Mesenteric fat pad (tissue), 1 donor: ENCODE measurements at regions not wholly inside any gene's neighbourhood (a gene's known extent, or its start where the extent isn't known, plus 50 kb on each side); places are given as distances from the start of the nearest gene placed in this dataset.
"Not testable (repeated sequence)": the region's sequence is repeated elsewhere in the genome, so short reads cannot be mapped to it uniquely, and the experiment has no call there.

ENCODE experiments used
- DNase-seq: peaks from one replicate; pipeline ENCODE4 v3.0.0-alpha.2; 2020; ENCODE audit warnings: low spot score
- donor health status: DM: yes; HTN: yes; CAD: no.

DNA sequence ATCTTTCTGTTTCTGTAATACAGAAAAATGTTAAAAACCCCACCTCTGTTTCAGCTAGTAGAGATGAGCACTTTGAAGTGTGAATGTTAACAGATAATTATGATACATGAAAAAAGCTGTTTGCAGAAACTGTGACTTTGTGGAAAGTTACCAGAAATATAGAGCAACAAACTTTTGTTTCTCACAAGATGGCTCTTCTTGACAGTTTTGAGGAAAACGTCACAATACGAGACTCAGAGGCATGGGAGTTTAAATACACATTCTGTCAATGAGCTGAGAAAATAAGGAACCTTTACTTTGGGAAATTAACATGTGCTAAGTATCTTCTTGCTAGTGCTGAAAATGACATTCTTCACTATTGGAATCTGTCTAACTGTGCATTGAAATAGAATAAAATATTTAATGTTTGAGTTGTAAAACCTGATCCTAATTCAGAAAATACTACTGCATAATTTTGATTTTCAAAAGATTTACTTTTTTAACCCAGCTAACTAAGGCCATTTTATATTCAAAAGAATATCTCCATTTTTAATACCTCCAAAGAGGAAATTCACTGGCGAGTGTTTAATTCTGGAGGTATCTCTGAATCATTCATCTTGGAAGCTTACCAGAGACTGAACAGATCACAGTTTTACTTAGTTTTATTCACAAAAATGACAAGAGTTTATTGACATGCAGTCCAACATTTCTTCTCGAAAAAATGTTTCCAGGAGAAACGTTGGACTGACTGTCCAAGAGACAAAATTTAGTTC is 308.9 kb upstream of the LRFN5 start:
- DNase-seq = no peak

DNA sequence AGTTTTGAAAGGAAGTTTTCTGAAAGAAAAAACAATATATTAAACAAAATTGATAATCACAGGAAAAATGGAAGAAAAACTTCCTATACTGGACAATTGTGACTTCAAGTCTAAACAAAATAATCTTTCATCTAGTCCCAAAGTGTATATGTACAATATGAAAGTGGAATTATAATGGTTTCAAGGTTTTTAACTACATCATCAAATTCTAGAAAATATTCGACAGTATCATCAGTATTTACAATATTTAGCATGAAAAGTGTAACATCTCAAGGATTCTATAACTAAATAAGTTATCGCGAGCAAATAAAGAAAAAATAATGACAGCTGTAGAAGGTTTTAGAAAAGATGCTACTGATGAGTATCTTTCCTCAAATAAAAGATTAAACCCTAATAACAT is 310.9 kb upstream of the LRFN5 start:
- DNase-seq = no peak

DNA sequence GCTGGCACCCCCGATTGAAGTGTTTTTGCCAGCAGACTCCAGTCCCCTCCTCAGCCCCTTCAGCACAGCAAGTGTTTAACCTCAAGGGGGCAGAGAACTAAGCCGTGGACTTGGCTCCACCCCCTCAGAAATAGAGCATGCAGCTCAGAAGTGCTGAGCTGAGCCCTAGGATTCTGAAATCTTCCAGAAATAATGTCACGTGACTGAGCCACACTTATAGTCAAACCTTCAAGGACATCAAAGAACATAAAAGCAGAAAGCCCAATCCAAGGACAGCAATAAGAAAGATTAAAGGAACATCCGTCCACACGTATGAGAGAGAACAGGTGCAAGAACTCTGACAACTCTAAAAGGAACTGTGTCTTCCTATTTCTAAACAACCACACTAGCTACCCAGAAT is 317.7 kb upstream of the LRFN5 start:
- no peak for DNase-seq

DNA sequence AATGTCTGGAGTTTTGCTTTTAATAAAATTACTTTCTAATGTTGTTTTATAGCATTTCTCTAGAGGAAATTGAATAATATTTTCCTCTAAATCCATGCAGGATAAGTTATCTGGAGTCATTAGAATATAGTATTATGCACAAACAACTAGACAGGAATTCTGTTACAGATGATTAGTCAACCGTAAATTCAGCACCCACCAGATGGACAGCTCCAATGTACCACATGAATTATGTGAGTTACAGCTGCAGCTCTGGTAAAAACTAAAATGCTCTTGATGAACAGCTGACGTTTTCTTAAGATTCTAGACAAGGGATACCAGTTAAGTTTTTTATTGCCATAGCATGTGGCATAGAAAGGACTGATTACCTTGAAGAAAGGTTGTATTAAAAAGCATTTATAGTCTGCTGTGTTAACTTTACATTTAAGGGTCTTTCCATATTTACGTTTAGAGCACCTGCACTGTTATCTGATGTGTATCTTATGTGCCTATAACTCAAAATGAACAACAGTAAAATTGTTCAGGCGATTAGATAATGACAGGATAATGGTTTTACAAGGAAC is 321.4 kb upstream of the LRFN5 start:
- DNase-seq = no peak

DNA sequence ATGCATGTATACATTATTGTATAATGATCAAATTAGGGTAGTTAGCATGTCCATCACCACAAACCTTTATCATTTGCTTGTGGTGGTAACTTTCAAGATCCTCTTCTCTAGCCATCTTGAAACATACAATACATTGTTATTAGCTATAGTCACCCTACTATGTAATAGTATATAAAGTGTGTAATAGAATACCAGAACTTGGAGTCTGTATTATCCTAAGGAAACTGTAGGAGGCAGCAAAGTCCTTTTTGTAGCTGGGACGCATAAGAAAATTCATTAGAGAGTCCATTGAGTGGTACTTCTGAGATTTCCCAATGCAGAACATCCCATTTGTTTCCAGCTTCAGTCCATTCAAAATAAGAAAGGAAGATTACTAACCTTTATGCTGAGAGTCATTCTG is 325.9 kb upstream of the LRFN5 start:
- DNase-seq = no peak

DNA sequence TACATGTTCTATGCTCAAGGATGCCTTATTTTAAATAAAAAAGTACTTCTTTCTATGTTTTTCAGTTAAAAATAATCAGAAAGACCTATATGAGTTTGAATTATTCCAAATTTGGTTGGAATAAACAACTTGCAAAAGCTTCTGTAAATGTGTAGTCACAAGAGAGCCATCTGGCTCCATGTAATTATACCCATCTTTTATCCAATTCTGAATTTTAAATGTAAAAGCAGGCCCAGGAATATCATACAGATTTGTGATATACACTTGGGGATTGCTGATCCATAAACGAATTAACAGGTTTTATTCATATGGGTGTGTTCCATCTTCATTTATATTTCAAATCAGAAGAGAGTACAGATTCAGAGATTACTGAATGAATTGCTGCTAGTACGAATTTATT is 329.2 kb upstream of the LRFN5 start:
- DNase-seq = no peak

DNA sequence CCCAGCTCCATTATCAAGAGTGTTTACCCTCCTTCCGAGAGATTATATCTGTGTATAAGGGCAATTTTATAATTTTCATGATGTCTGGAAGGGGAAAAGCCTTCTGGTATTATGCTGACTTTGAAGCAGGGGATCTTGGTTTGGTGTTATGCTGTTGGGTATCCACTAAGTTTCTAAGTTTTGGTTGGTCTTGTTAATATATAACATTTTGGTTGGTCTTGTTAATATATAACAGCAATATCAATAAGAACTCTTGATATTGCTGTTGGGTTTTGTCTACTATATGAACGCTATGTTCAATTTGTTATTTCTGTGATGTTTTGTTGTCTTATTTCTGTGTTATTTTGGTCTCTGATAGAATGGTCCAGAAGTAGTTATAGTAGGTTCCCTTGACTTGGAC is 349.2 kb upstream of the LRFN5 start:
- no peak for DNase-seq

DNA sequence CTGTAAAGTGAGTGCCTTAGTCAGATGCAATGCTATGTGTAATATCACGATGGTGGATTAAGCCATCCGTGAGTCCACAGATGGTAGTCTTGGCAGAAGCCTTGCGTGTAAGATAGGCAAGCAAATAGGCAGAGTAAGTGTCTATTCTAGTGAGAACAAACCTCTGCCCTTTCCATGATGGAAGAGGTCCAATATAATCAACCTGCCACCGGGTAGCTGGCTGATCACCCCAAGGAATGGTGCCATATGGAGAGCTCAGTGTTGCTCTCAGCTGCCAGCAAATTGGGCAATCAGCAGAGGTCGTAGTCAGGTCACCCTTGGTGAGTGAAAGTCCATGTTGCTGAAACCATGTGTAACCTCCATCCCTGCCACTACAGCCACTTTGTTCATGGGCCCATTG is 371.2 kb upstream of the LRFN5 start:
- DNase-seq = no peak

DNA sequence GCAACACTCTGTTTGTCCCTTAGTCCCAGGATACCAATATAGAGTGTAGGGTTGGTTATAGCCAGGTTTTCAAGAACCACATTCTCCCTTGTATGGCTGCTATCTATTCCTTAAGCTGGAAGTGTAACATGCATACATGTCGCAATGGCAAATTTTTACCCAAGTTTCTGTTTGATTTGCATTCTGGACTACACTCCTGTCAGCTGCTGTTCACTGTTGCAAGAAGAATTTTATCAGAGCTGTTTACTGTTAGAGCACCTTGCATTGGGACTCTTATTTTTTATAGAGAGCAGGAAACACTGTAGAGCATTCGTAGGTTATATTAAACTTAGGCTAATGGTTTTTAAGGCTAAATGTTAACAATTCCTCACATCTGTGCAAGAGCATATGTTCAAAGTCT is 376.0 kb upstream of the LRFN5 start:
- no peak for DNase-seq

DNA sequence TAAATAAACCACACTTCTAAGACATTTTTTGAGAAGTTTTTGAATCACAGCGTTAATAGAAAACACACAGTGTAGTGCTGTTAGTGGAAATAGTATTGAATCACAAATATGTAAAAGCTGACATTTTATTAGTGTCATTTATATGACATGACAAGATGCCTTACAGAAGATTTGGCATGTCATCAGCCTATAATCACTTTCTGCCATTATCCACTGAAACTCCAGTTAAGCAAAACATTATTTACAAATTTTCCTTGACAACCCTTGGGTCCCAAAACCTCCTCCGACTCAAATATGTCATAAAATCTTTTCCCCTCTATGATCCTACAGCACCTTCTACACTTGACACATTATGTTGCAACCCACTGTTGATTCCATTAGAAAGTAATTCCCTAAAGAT is 376.9 kb upstream of the LRFN5 start:
- no peak for DNase-seq

DNA sequence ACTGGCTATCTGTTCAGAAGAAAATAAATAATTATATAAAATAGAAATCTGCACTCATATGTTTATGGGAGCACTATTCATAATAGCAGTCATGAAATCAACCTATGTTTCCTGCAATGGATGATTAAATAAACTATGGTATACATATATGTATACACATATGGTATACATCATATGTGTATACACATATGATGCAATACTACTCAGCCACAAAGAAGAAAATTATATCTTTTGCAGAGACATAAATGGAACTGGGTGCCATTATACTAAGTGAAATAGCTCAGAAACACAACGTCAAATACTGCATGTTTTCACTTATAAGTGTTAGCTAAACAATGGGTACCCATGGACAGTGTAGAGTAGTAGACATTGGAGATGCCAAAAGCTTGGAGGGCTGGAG is 381.2 kb upstream of the LRFN5 start:
- DNase-seq = no peak

DNA sequence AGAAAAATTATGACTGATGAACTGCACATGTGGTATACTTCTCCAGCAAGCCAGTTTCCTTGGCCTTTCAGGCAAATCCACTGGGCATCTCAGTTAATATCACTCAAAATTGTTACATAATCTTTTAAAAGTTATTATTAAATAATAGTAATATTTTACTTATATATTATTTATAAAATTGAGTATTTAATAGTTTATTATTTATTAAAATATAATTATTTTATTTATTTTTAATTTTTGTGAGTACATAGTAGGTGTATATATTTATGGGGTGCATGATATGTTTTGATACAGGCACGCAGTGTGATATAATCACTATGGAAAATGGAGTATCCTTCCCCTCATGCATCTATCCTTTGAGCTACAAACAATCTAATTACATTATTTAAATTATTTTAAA is 384.1 kb upstream of the LRFN5 start:
- no peak for DNase-seq

DNA sequence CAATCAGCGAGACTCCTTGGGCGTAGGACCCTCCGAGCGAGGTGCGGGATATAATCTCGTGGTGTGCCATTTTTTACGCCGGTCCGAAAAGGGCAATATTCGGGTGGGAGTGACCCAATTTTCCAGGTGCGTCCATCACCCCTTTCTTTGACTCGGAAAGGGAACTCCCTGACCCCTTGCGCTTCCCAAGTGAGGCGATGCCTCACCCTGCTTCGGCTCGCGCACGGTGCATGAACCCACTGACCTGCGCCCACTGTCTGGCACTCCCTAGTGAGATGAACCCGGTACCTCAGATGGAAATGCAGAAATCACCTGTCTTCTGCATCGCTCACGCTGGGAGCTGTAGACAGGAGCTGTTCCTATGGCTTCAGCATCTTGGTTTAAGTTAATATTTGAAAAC is 391.7 kb upstream of the LRFN5 start:
- not testable (repeated sequence) for DNase-seq

DNA sequence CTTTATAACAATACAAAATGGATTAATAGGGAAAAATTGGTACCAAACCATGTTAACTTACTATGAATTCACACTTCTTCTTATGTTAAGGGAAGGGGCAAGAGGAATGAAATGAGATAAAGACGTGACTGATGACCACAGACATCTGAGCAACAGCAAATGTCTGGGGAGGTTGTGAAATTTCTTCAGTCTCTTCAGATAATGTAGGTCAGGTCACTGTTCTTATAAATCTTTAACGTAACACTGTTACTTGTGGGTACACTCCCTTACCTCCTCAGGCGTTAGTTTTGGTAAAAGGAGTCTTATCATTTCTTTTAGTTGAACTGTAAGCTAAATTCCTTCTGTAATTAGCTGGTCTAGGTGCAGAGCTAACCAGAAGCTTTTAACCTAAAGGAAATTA is 405.0 kb upstream of the LRFN5 start:
- no peak for DNase-seq

DNA sequence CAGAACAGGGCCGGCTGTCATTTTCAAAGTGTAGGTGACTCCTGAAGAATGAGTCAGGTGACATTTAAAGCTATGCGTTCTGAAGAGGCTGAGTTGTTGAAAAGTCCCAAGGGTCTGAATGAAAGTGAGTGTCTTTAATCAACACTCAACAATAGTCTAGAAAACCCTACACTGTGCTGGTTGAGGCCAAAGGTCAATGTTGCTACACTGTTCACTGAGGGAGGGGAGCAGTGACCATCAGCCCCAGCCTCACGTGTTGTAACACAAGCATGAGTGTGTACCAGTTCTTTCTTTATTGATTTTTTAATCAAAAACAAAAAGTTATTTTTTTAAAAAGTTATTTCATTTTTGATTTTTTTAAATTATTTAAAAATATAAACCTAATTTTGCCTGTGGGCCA is 418.8 kb upstream of the LRFN5 start:
- DNase-seq = no peak

DNA sequence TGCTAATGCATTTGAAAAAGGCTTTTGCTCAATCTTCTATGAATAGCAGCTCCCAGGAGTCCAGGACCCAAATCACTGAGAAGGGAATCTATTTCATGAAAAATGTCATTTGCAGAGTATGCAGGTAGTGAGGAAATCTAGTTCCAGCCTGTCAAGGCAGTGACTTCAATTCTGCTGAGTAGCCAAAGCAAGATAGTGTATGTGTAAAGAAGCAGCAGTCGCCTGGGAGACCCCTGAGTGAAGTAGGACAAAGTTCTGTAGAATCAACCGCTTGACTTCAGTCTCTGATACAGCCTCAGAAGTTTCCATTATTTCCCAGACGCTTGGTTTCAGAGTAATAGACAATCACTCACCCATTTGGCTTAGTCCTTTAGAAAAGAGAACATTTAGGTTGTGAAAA is 435.6 kb upstream of the LRFN5 start:
- no peak for DNase-seq

DNA sequence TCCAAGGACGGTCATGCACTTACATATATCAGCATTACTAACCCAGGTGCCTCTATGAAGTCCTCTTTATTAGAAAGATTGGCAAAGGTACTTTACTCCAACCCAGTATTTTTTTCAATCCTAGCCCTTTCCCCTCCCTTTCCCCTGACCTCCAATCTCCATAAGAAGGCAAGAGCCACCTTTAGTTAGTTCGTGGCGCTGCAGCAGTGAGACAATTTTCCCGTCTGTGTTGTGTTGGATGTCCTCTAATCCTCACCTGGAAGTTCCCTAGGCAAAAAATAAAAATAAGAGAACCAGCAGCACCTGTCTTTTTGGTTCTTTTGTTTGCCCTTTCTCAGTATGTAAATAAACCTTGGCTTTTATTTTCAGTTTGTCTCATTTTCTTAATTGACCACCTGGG is 439.6 kb upstream of the LRFN5 start:
- no peak for DNase-seq

DNA sequence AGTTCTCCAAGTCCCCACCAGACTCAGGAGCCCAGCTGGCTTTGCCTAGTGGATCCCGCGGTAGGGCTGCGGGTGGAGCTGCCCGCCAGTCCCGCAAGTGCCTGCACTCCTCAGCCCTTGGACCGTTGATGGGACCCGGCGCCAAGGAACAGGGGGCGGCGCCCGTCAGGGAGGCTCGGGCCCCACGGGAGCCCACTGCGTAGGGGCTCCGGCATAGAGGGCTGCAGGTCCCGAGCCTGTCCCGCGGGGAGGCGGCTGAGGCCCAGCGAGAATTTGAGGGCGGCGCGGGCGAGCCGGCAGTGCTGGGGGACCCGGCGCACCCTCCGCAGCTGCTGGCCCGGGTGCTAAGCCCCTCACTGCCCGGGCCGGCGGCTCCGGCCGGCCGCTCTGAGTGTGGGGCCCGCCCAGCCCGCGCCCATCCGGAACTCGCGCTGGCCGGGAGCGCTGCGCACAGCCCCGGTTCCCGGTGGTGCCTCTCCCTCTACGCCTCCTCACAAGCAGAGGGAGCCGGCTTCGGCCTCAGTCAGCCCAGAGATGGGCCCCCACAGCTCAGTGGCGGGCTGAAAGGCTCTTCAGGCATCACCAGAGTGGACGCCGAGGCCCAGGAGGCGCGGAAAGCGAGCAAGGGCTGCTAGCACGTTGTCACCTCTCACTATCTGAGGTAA is 452.4 kb upstream of the LRFN5 start:
- no peak for DNase-seq

DNA sequence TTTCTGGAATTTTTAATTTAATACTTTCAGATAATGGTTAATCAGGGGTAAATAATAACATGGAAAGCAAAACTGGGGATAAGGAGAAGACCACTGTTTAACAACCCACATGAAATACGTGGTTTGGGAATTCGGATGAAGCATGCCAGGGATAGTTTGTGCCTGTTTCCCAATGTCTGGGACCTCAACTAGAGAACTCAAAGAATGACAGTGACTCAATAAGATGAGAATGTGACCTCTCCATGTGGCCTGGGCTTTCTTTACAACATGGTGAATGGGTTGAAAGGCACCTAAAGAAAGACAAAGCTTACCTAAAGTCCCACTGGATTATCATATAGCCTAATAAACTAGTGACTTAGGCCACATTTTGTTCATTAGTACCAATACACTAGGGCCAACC is 460.3 kb upstream of the LRFN5 start:
- no peak for DNase-seq

DNA sequence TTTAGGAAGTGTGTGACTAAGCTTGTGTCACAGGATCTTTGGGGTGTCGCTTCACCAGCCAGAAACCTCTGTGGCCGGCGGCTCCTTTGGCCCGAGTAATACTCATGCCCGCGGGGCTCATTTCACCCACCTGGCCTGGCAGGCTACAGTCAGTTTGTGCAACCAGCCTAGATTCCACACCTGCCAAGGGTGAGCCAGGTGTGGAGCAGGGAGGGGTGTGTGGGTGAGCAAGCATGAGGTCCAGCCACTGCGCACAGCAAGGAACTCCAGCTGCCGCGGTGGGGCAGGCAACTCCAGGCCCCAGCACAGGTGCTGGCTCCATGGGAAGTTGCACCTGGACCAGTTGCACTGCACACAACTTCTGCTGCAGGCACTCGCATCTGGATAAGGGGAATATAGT is 462.3 kb upstream of the LRFN5 start:
- DNase-seq = no peak

DNA sequence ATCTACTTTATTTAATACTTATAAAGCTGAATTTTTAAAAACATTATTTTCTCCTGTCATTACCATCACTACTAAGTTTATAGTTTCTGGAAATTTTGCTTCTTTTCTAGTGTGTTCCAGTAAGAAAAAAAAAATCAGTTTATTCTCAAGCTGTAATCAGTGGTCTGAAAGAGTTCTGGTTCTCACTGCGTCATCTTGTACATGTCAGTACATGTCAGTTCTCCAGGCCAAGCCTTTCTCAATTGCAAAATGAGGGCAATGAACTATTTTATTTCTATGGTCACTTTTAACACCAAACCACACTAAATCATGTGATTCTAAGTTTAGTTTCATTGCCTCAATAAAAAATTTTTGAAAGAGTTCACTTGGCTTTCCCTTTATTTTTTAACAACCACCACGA is 468.9 kb upstream of the LRFN5 start:
- DNase-seq = no peak

DNA sequence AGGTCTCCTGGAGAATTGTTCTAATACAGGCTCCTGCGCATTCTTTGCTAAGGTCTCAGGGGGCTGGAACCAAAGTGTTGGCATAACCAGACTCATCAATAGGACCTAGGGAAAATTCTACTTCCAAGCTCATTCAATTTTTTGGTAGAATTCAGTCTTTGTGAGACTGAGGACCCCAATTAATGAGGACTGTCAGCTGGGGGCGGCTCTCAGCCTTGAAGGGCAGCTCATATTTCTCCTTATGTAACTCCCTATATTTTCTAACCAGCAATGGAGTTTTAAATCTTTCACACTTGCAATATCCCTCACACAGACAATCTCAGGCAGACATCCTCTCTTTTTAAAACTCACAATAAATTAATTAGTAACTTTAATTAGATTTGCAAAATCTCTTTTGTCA is 476.4 kb upstream of the LRFN5 start:
- no peak for DNase-seq

DNA sequence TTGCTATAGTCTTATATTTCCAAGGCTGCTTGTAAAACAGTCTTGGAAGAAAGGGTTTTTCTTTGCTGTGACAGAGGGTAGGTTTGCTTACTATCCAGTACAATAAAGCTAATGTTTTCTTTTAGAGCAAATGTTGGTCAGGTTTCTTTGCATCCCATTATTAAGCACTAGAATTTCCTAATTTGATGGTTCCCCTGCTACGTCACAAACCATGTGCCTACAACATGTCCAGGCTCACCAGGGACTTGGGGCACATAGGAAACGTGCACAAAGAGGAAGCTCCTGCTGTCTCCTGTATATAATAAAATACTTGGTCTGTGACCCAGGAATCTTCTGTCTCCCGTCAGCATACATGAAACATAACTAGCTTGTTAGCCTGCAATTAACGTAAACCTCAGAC is 486.3 kb upstream of the LRFN5 start:
- no peak for DNase-seq
